Parathyroid adenoma (tissue), 2 donors: ENCODE measurements at regions not wholly inside any gene's neighbourhood (a gene's known extent, or its start where the extent isn't known, plus 50 kb on each side); places are given as distances from the start of the nearest gene placed in this dataset.

Experiments
- H2AFZ ChIP-seq: fragments of 300-600 bp; sonication (generic); one replicate; pipeline ENCODE4 v1.7.0; 2017; ENCODE audit warnings: antibody characterized with exemption, mild to moderate bottlenecking
- H3K27ac ChIP-seq: fragments of 300-600 bp; sonication (generic); one replicate; pipeline ENCODE4 v1.7.0; 2017
- H3K27me3 ChIP-seq: fragments of 300-600 bp; sonication (generic); one replicate; pipeline ENCODE4 v1.7.0; 2017; ENCODE audit warnings: low read length; ENCODE audit not compliant: control insufficient read depth, insufficient read depth
- H3K36me3 ChIP-seq: fragments of 300-600 bp; sonication (generic); one replicate; pipeline ENCODE4 v1.7.0; 2017; ENCODE audit warnings: low read length; ENCODE audit not compliant: control insufficient read depth, insufficient read depth
- H3K4me1 ChIP-seq: fragments of 300-600 bp; sonication (generic); one replicate; pipeline ENCODE4 v1.7.0; 2017; ENCODE audit warnings: control low read depth
- H3K4me2 ChIP-seq: fragments of 300-600 bp; sonication (generic); one replicate; pipeline ENCODE4 v1.7.0; 2017; ENCODE audit warnings: low read length
- H3K4me3 ChIP-seq: fragments of 300-600 bp; sonication (generic); one replicate; pipeline ENCODE4 v1.7.0; 2017; ENCODE audit warnings: low read depth, low read length
- H3K79me2 ChIP-seq: fragments of 300-600 bp; sonication (generic); one replicate; pipeline ENCODE4 v1.7.0; 2017; ENCODE audit warnings: control low read depth
- H3K9ac ChIP-seq: fragments of 300-600 bp; sonication (generic); one replicate; pipeline ENCODE4 v1.7.0; 2017; ENCODE audit warnings: mild to moderate bottlenecking
- H3K9me3 ChIP-seq: fragments of 300-600 bp; sonication (generic); one replicate; pipeline ENCODE4 v1.7.0; 2017; ENCODE audit warnings: low read length; ENCODE audit not compliant: control insufficient read depth
- CTCF ChIP-seq: fragments of 300-600 bp; sonication (generic); IDR thresholded peaks from one replicate; pipeline ENCODE4 v1.7.0; 2017; ENCODE audit warnings: antibody characterized with exemption, mild to moderate bottlenecking
- donor health status: primary hyperparathyroidism.

GRCh38 chr3:171940151-171940649 lies 97.1 kb downstream of the TMEM212 start:
- no peaks in the 10 kb centered on the region for H3K79me2 ChIP-seq
- H3K27ac ChIP-seq = no peak overlapping the region
- no peak overlapping the region for H3K9ac ChIP-seq
- no peak overlapping the region for H3K4me3 ChIP-seq
- no peaks in the 10 kb centered on the region for H3K9me3 ChIP-seq
- TF ChIP-seq CTCF = no peak
- H3K27me3 ChIP-seq = no peaks in the 10 kb centered on the region
- H3K36me3 ChIP-seq = no peaks in the 10 kb centered on the region
- H3K4me2 ChIP-seq = no peak overlapping the region
- no peak overlapping the region for H2AFZ ChIP-seq
- peaks cover 4% of the 10 kb centered on the region for H3K4me1 ChIP-seq

- Histone ChIP-seq H3K9me3 (no peaks in the 10 kb centered on the region), H3K27me3 (no peaks in the 10 kb centered on the region), H3K4me2 (no peak overlapping the region), H3K27ac (no peak overlapping the region), H2AFZ (no peak overlapping the region), H3K4me3 (no peak overlapping the region), H3K4me1 (no peaks in the 10 kb centered on the region), H3K36me3 (no peaks in the 10 kb centered on the region), H3K9ac (no peak overlapping the region), H3K79me2 (no peaks in the 10 kb centered on the region)
- no peak for TF ChIP-seq CTCF
These were observed 95.9 kb upstream of the FNDC3B start for GRCh38 chr3:171943262-171944117.

GRCh38 chr3:171944118-171945016 lies 95.0 kb upstream of the FNDC3B start:
- Histone ChIP-seq H3K9ac (no peak overlapping the region), H3K27ac (no peak overlapping the region), H3K27me3 (no peaks in the 10 kb centered on the region), H3K79me2 (no peaks in the 10 kb centered on the region), H3K4me1 (no peaks in the 10 kb centered on the region), H2AFZ (no peak overlapping the region), H3K9me3 (no peaks in the 10 kb centered on the region), H3K36me3 (no peaks in the 10 kb centered on the region), H3K4me3 (no peak overlapping the region), H3K4me2 (no peak overlapping the region)
- no peak for TF ChIP-seq CTCF

GRCh38 chr3:171948674-171949073 lies 90.7 kb upstream of the FNDC3B start:
- Histone ChIP-seq H3K9me3 (no peaks in the 10 kb centered on the region), H3K4me1 (no peaks in the 10 kb centered on the region), H3K27me3 (no peaks in the 10 kb centered on the region), H3K36me3 (no peaks in the 10 kb centered on the region), H2AFZ (no peak overlapping the region), H3K4me3 (no peak overlapping the region), H3K27ac (no peak overlapping the region), H3K79me2 (no peaks in the 10 kb centered on the region), H3K9ac (no peak overlapping the region), H3K4me2 (no peak overlapping the region)
- TF ChIP-seq CTCF = no peak
